A673 (cell line): ENCODE measurements at regions not wholly inside any gene's neighbourhood (a gene's known extent, or its start where the extent isn't known, plus 50 kb on each side); places are given as distances from the start of the nearest gene placed in this dataset.

ENCODE experiments used
- BruUV-seq: library from RNA; stranded (reverse); fragments of 400-500 nt; replicated peaks from 2 replicates; lab custom pipeline; 2021; lab: Mats Ljungman, UMichigan
- CTCF ChIA-PET: fragments of 300-600 bp; sonication (Branson Sonifier 250); formaldehyde crosslinking; loops from one replicate; lab custom pipeline; 2022; ENCODE audit warnings: antibody characterized with exemption; lab: Charles Lee
- POLR2A ChIA-PET: fragments of 300-600 bp; sonication (Branson Sonifier 250); formaldehyde crosslinking; loops from one replicate; lab custom pipeline; 2022; ENCODE audit warnings: antibody characterized with exemption; ENCODE audit not compliant: low non-redundant PET; lab: Charles Lee
- DNase-seq: peaks from one replicate; pipeline ENCODE4 v3.0.0-alpha.2; 2015; ENCODE audit warnings: low spot score
- H3K27ac ChIP-seq: fragments of 200-600 bp; sonication (generic); 2 replicates; pipeline ENCODE4 v1.5.1; 2016; ENCODE audit warnings: mixed run types, low read depth, mild to moderate bottlenecking, mixed read lengths, antibody characterized with exemption, low read length; ENCODE audit not compliant: poor library complexity, severe bottlenecking
- H3K27me3 ChIP-seq: fragments of 200-600 bp; sonication (generic); replicated peaks from 2 replicates; pipeline ENCODE4 v1.6.1; 2017; ENCODE audit warnings: mixed run types, low read depth, mild to moderate bottlenecking, mixed read lengths, antibody characterized with exemption, low read length; ENCODE audit not compliant: insufficient read depth, poor library complexity
- H3K36me3 ChIP-seq: fragments of 200-600 bp; sonication (generic); 2 replicates; pipeline ENCODE4 v1.6.1; 2016; ENCODE audit warnings: mixed run types, mild to moderate bottlenecking, mixed read lengths, antibody characterized with exemption, low read length; ENCODE audit not compliant: insufficient read depth, poor library complexity, severe bottlenecking
- H3K4me1 ChIP-seq: fragments of 200-600 bp; sonication (generic); 2 replicates; pipeline ENCODE4 v1.6.1; 2017; ENCODE audit warnings: mixed run types, mild to moderate bottlenecking, mixed read lengths, antibody characterized with exemption, low read length; ENCODE audit not compliant: insufficient read depth, poor library complexity, severe bottlenecking
- H3K4me3 ChIP-seq: fragments of 200-600 bp; sonication (generic); 2 replicates; pipeline ENCODE4 v1.5.1; 2016; ENCODE audit warnings: low read depth, mixed run types, mild to moderate bottlenecking, mixed read lengths, low read length; ENCODE audit not compliant: poor library complexity, severe bottlenecking
- H3K9me3 ChIP-seq: fragments of 200-600 bp; sonication (generic); 2 replicates; pipeline ENCODE4 v1.6.1; 2016; ENCODE audit warnings: mixed run types, low read depth, mild to moderate bottlenecking, mixed read lengths, antibody characterized with exemption, low read length; ENCODE audit not compliant: poor library complexity, severe bottlenecking
- EZH2 ChIP-seq: fragments of 200-600 bp; sonication (generic); IDR thresholded peaks from 2 replicates; pipeline ENCODE4 v1.6.1; 2017; ENCODE audit warnings: borderline replicate concordance, low read depth, mild to moderate bottlenecking, mixed read lengths, antibody characterized with exemption, low read length; ENCODE audit not compliant: poor library complexity, severe bottlenecking
- intact Hi-C: fragments of 100-400 bp; cut with micrococcal nuclease; formaldehyde crosslinking; loops from one replicate; pipeline ENCODE4 v1.10.0; 2022; ENCODE audit not compliant: unreplicated experiment
- TF ChIP-seq, protein P1 (sequence below): fragments of 300-800, 200-600 bp; sonication (generic); conservative IDR thresholded peaks from 2 replicates; pipeline ENCODE4 v1.5.1; 2017; ENCODE audit warnings: low read depth, mild to moderate bottlenecking, antibody characterized with exemption, low read length, moderate library complexity, mixed read lengths

DNA sequence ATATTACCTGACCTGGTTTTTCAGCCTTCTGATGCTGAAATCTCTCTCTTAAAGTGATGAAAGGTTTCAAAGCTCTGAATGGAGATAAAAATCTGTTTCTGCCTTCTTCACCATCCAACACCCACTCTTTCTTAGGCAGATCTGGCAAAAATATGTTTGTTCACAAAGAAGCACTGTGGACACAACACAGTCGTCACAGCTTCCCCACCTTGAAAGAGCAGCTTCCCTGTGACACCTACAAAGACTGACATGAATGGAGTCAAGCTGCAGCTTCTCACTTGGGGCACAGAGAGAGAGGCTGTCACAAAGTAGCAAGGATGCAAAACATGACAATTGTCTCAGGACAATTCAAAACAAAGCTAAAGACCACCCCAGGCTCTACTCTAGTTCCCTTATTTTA is 86.5 kb downstream of the ICOS start:
- no peak for TF ChIP-seq EZH2
- TF ChIP-seq, protein P1, sequence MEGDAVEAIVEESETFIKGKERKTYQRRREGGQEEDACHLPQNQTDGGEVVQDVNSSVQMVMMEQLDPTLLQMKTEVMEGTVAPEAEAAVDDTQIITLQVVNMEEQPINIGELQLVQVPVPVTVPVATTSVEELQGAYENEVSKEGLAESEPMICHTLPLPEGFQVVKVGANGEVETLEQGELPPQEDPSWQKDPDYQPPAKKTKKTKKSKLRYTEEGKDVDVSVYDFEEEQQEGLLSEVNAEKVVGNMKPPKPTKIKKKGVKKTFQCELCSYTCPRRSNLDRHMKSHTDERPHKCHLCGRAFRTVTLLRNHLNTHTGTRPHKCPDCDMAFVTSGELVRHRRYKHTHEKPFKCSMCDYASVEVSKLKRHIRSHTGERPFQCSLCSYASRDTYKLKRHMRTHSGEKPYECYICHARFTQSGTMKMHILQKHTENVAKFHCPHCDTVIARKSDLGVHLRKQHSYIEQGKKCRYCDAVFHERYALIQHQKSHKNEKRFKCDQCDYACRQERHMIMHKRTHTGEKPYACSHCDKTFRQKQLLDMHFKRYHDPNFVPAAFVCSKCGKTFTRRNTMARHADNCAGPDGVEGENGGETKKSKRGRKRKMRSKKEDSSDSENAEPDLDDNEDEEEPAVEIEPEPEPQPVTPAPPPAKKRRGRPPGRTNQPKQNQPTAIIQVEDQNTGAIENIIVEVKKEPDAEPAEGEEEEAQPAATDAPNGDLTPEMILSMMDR: no peak
- CTCF ChIA-PET: no interaction called here
- Histone ChIP-seq H3K27me3 (no peaks in the 10 kb centered on the region), H3K4me1 (peaks cover 21% of the 10 kb centered on the region), H3K36me3 (no peaks in the 10 kb centered on the region), H3K27ac (no peak overlapping the region), H3K4me3 (no peak overlapping the region), H3K9me3 (no peaks in the 10 kb centered on the region)
- no peak for DNase-seq
- intact Hi-C loops: loop anchor here (5.0 to 10.0 kb wide), 7 partner anchors 122 to 1902 kb away; partner anchors contain the start of gene NRP2
- POLR2A ChIA-PET: interaction anchor here (0.6 kb wide), 1 partner anchor 341 kb away, joined by 3 read pairs; no protein-coding TSS in a partner anchor
- BruUV-seq: no TSS peak

DNA sequence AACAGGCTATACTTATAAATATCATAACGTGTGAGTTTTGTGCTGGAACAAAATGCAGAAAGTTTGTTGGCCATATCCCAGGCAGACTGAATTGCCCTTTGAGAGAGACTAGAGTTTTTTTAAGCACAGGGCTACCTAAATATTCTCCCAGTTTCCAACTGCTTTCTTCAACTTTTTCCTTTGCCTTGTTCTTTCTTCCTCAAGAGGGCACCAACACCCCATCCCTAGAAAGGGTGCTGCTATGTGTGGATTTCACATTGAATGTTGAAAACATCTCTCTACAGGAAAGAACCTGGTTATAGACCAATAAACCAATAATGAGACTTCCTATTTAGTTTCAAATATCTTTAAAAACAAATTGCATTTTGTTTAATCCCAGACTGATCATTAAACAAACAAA is 87.9 kb downstream of the ICOS start:
- ChIA-PET POLR2A (interaction anchor here (0.6 kb wide), 1 partner anchor 318 kb away, joined by 3 read pairs; no protein-coding TSS in a partner anchor), CTCF (interaction anchor here (1.1 kb wide), 1 partner anchor 153 kb away, joined by 23 read pairs; no protein-coding TSS in a partner anchor)
- no peak overlapping the region for H3K27ac ChIP-seq
- H3K9me3 ChIP-seq: no peaks in the 10 kb centered on the region
- H3K4me1 ChIP-seq: peaks cover 21% of the 10 kb centered on the region
- BruUV-seq: no TSS peak
- DNase-seq: peak; percentile 76
- H3K4me3 ChIP-seq: no peak overlapping the region
- intact Hi-C loops: loop anchor here (5.0 to 10.0 kb wide), 7 partner anchors 120 to 1900 kb away; partner anchors contain the start of gene NRP2
- no peaks in the 10 kb centered on the region for H3K36me3 ChIP-seq
- H3K27me3 ChIP-seq: no peaks in the 10 kb centered on the region
- TF ChIP-seq EZH2: no peak
- TF ChIP-seq, protein P1: peak; percentile 76

- intact Hi-C loops: loop anchor here (5.0 to 10.0 kb wide), 7 partner anchors 120 to 1900 kb away; partner anchors contain the start of gene NRP2
- H3K9me3 ChIP-seq: no peaks in the 10 kb centered on the region
- ChIA-PET POLR2A (interaction anchor here (0.7 kb wide), 1 partner anchor 1093 kb away, joined by 4 read pairs; no protein-coding TSS in a partner anchor), CTCF (interaction anchor here (1.1 kb wide), 1 partner anchor 153 kb away, joined by 23 read pairs; no protein-coding TSS in a partner anchor)
- H3K27ac ChIP-seq: no peak overlapping the region
- TF ChIP-seq, protein P1: no peak
- TF ChIP-seq EZH2: no peak
- H3K27me3 ChIP-seq: no peaks in the 10 kb centered on the region
- no peaks in the 10 kb centered on the region for H3K36me3 ChIP-seq
- DNase-seq: no peak
- no TSS peak for BruUV-seq
- H3K4me1 ChIP-seq: peaks cover 21% of the 10 kb centered on the region
- no peak overlapping the region for H3K4me3 ChIP-seq
These were observed 88.4 kb downstream of the ICOS start for GRCh38 chr2:204024906-204025475.
